OCI-LY1 (cell line): ENCODE measurements at regions not wholly inside any gene's neighbourhood (a gene's known extent, or its start where the extent isn't known, plus 50 kb on each side); places are given as distances from the start of the nearest gene placed in this dataset.
"Not testable (repeated sequence)": the region's sequence is repeated elsewhere in the genome, so short reads cannot be mapped to it uniquely, and the experiment has no call there.

Experiments
- CTCF ChIP-seq: fragments of 200-600 bp; sonication (generic), shearing (Covaris generic); IDR thresholded peaks from 2 replicates; pipeline ENCODE4 v1.5.1; 2017; ENCODE audit warnings: mild to moderate bottlenecking, antibody characterized with exemption, low read length, moderate library complexity, mixed read lengths
- EZH2 ChIP-seq: fragments of 200-600 bp; sonication (generic), shearing (Covaris generic); IDR thresholded peaks from 2 replicates; pipeline ENCODE4 v1.8.0; 2017; ENCODE audit warnings: borderline replicate concordance, mixed run types, mild to moderate bottlenecking, antibody characterized with exemption, low read length, moderate library complexity, mixed read lengths

- not testable (repeated sequence) for TF ChIP-seq CTCF, EZH2
Measured at GRCh38 chr9:62882717-62883116, 1692.9 kb downstream of the SPATA31A7 start.
